Peyer's patch (tissue), 4 donors: ENCODE measurements at regions not wholly inside any gene's neighbourhood (a gene's known extent, or its start where the extent isn't known, plus 50 kb on each side); places are given as distances from the start of the nearest gene placed in this dataset.

Experiments
- DNase-seq, 3 donors: peaks; one replicate each; pipeline ENCODE4 v3.0.0-alpha.2; 2017 to 2019
- H3K27ac ChIP-seq, 4 donors: fragments of 200-600 bp; sonication (generic); one replicate each; pipeline ENCODE4 v1.5.1; 2016 to 2019
- H3K27me3 ChIP-seq, 2 donors: fragments of 200-600 bp; sonication (generic); one replicate each; pipeline ENCODE4 v1.5.1; 2019
- H3K36me3 ChIP-seq, 3 donors: fragments of 200-600 bp; sonication (generic); one replicate each; pipeline ENCODE4 v1.5.1; 2016 to 2019
- H3K4me1 ChIP-seq, 4 donors: fragments of 200-600 bp; sonication (generic); one replicate each; pipeline ENCODE4 v1.5.1; 2016 to 2019
- H3K4me3 ChIP-seq, 4 donors: fragments of 200-600 bp; sonication (generic); 1 replicate in 3 of 4; 2 replicates in 1 of 4; pipeline ENCODE4 v1.5.1; 2016 to 2019; ENCODE audit warnings: mild to moderate bottlenecking in 1 of 4
- H3K9me3 ChIP-seq, 4 donors: fragments of 200-600 bp; sonication (generic); one replicate each; pipeline ENCODE4 v1.5.1; 2016 to 2019; ENCODE audit warnings: mild to moderate bottlenecking in 1 of 4
- CTCF ChIP-seq, 6 experiments: fragments of 450-650 bp in 4 of 6; fragments of 200-600 bp in 2 of 6; sonication (generic) in 1 of 6; IDR thresholded peaks; one replicate each; pipeline ENCODE4 v1.5.1; 2017 to 2019; ENCODE audit warnings: antibody characterized with exemption in 6 of 6, mild to moderate bottlenecking in 3 of 6, moderate library complexity in 1 of 6
- POLR2A ChIP-seq, 2 donors: fragments of 450-650 bp; IDR thresholded peaks; one replicate each; pipeline ENCODE4 v1.5.1; 2017; ENCODE audit warnings: antibody characterized with exemption in 2 of 2, mild to moderate bottlenecking in 2 of 2, moderate library complexity in 2 of 2

DNA sequence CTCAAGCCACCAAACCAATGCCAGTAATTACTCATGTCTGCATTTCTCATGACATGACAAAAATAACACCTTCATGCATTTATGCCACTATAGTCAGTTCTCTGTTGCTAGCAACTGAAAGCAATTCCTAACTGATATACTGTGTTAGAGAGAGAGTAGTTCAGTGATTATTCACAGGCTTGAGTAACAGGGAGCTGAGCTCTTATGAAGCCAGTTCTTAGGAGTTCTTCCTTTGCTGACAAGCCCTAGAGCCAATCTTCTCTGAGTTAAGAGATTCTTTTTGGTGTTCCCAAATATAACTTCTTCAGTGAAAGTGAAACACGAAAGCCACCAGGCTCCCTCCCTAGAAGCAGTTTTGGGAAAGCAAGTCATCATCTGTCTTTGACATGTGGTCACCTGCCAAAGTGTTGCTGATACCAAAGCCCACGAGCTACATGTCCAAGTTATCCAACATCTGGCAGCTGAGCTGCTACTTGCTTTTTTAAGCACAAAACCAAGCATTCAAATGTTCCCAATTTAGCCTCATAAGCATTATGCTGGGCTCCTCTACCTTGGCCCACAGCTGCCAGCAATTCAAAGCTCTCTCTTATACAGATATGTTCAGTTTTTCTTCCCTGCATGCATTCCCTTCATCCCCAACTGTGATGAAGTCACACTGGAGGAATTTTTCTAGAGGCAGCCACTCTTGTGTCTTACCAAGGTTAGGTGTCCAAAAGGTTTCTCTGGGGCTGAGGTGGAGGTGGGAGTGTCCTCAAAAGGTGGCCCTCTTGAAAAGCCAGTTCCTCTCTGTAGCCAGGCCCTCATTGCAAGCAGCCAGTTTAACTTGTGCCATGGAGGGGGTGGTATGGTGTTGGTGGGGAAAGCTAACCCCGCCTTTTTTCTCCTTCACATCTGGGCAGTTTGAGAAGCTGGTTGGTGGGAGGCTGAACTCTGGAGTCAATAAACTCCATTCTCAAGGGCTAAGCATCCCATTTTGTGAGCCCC, 92.7 kb upstream of the ARMC2 start:
- no peak overlapping the region for H3K4me3 ChIP-seq
- H3K27me3 ChIP-seq, result no peaks in the 10 kb centered on the region
- H3K36me3 ChIP-seq, result no peaks in the 10 kb centered on the region
- DNase-seq, result peak in 1 of 3 donors; percentile 33
- no peak for TF ChIP-seq CTCF (IDR thresholded peaks at IDR 0.05)
- no peak for TF ChIP-seq POLR2A (IDR thresholded peaks at IDR 0.05)
- H3K4me1 ChIP-seq, result no peaks in the 10 kb centered on the region
- H3K9me3 ChIP-seq, result no peaks in the 10 kb centered on the region
- H3K27ac ChIP-seq, result peak overlapping the region in 1 of 4 donors; percentile 13

- TF ChIP-seq CTCF (IDR thresholded peaks at IDR 0.05), result no peak
- no peak for TF ChIP-seq POLR2A (IDR thresholded peaks at IDR 0.05)
- H3K9me3 ChIP-seq, result no peaks in the 10 kb centered on the region
- H3K4me1 ChIP-seq, result no peaks in the 10 kb centered on the region
- H3K4me3 ChIP-seq, result no peak overlapping the region
- H3K27me3 ChIP-seq, result no peaks in the 10 kb centered on the region
- DNase-seq, result no peak
- no peaks in the 10 kb centered on the region for H3K36me3 ChIP-seq
- H3K27ac ChIP-seq, result no peak overlapping the region
These were observed 90.9 kb upstream of the ARMC2 start for GRCh38 chr6:108757357-108757756.

GRCh38 chr6:108758884-108759283, 89.3 kb upstream of the ARMC2 start:
- Histone ChIP-seq H3K4me3 (no peak overlapping the region), H3K27me3 (no peaks in the 10 kb centered on the region), H3K9me3 (no peaks in the 10 kb centered on the region), H3K27ac (no peak overlapping the region), H3K36me3 (no peaks in the 10 kb centered on the region), H3K4me1 (no peaks in the 10 kb centered on the region)
- TF ChIP-seq CTCF (IDR thresholded peaks at IDR 0.05), result no peak
- TF ChIP-seq POLR2A (IDR thresholded peaks at IDR 0.05), result no peak
- no peak for DNase-seq

GRCh38 chr6:108760126-108761050, 87.8 kb upstream of the ARMC2 start:
- H3K27ac ChIP-seq, result no peak overlapping the region

More at GRCh38 chr6:108760126-108761050, 87.8 kb upstream of the ARMC2 start:
- Histone ChIP-seq H3K36me3 (no peaks in the 10 kb centered on the region), H3K27me3 (no peaks in the 10 kb centered on the region), H3K4me3 (no peak overlapping the region), H3K9me3 (no peaks in the 10 kb centered on the region), H3K4me1 (no peaks in the 10 kb centered on the region)
- peak in 1 of 3 donors; percentile 40 for DNase-seq
- TF ChIP-seq CTCF (IDR thresholded peaks at IDR 0.05) (no peak), POLR2A (IDR thresholded peaks at IDR 0.05) (no peak)
